ENCODE measurements at regions not wholly inside any gene's neighbourhood (a gene's known extent, or its start where the extent isn't known, plus 50 kb on each side); places are given as distances from the start of the nearest gene placed in this dataset.

DNA sequence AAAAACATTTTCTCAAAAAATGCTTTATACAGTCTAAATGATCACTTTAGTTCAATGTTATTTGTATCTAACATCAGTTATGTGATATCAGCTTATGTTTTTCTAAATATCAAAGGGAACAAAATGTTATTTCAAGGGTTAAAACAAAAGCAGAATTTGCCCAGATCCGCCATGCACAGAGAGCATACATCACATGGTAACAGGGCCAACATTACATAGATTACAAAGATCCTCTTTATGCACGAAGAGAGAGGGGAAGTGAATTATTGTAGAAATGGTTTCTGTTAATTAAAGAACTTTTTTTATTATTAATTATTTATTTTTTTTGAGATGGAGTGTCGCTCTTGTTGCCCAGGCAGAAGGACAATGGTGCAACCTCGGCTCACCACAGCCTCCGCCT lies 100.8 kb upstream of the MME start:
- TF ChIP-seq, protein P1, sequence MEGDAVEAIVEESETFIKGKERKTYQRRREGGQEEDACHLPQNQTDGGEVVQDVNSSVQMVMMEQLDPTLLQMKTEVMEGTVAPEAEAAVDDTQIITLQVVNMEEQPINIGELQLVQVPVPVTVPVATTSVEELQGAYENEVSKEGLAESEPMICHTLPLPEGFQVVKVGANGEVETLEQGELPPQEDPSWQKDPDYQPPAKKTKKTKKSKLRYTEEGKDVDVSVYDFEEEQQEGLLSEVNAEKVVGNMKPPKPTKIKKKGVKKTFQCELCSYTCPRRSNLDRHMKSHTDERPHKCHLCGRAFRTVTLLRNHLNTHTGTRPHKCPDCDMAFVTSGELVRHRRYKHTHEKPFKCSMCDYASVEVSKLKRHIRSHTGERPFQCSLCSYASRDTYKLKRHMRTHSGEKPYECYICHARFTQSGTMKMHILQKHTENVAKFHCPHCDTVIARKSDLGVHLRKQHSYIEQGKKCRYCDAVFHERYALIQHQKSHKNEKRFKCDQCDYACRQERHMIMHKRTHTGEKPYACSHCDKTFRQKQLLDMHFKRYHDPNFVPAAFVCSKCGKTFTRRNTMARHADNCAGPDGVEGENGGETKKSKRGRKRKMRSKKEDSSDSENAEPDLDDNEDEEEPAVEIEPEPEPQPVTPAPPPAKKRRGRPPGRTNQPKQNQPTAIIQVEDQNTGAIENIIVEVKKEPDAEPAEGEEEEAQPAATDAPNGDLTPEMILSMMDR (IDR thresholded peaks at IDR 0.05; ENCODE audit: poor library complexity), result no peak
- TF ChIP-seq EZH2 (IDR thresholded peaks at IDR 0.05; ENCODE audit: borderline replicate concordance) (no peak), EZH2phosphoT487 (IDR thresholded peaks at IDR 0.05; ENCODE audit: low read depth, severe bottlenecking, unreplicated experiment) (no peak)

All from hepatocyte (in vitro differentiated cells).